K562 (cell line): ENCODE measurements at regions not wholly inside any gene's neighbourhood (a gene's known extent, or its start where the extent isn't known, plus 50 kb on each side); places are given as distances from the start of the nearest gene placed in this dataset.

Experiments used
- ATAC-seq: fragments of 200-7000 bp; cut with Tn5 transposase; 3 replicates; pipeline ENCODE4 v1.9.1; 2020; ENCODE audit warnings: moderate library complexity
- BruUV-seq: library from RNA; stranded (reverse); fragments of 400-500 nt; replicated peaks from 2 replicates; lab custom pipeline; 2021; lab: Mats Ljungman, UMichigan
- CTCF ChIA-PET: fragments of 300-600 bp; formaldehyde crosslinking; extraction: SDS; loops from one replicate; lab custom pipeline; 2021; ENCODE audit warnings: low intra/inter-chr PET ratio; lab: Yijun Ruan, JAX
- POLR2A ChIA-PET: fragments of 300-600, 350-650 bp; sonication (Branson Sonifier 250); formaldehyde crosslinking; extraction: SDS; loops from one replicate; lab custom pipeline; 2021; ENCODE audit warnings: antibody characterized with exemption, inconsistent platforms; lab: Yijun Ruan, JAX
- DNase-seq, 4 experiments: peaks; one replicate each; pipeline versions ENCODE4 v3.0.0 to v3.0.0-alpha.2; 2011 to 2018; ENCODE audit warnings: low spot score in 3 of 4, mixed read lengths in 3 of 4; ENCODE audit errors: extremely low read depth in 1 of 4
- FAIRE-seq: peaks from 2 replicates; lab custom pipeline; 2011; peaks lifted over from hg19 to GRCh38; lab: Jason Lieb, UNC
- H2AFZ ChIP-seq: 2 replicates; pipeline ENCODE4 v1.6.0; 2011; ENCODE audit warnings: low read depth, low read length, control low read depth, inconsistent platforms
- H3K27ac ChIP-seq: fragments of 200-600 bp; 3 replicates; pipeline ENCODE4 v1.8.0; 2011; ENCODE audit warnings: low read depth, mild to moderate bottlenecking, control low read depth, inconsistent platforms, low read length, moderate library complexity, mixed read lengths; ENCODE audit errors: extremely low read depth
- H3K27me3 ChIP-seq, 2 experiments: fragments of 300-600 bp in 1 of 2; 2 replicates in 1 of 2; 3 replicates in 1 of 2; pipeline versions ENCODE4 v1.6.0 to v1.8.0; 2011; ENCODE audit warnings: inconsistent platforms in 2 of 2, low read length in 2 of 2, mild to moderate bottlenecking in 1 of 2, mixed read lengths in 1 of 2, moderate library complexity in 1 of 2; ENCODE audit not compliant: control insufficient read depth in 2 of 2, insufficient read depth in 2 of 2
- H3K36me3 ChIP-seq: fragments of 300-600 bp; 3 replicates; pipeline ENCODE4 v1.8.0; 2011; ENCODE audit warnings: mild to moderate bottlenecking, low read length, inconsistent platforms; ENCODE audit not compliant: control insufficient read depth, insufficient read depth
- H3K4me1 ChIP-seq, 2 experiments: fragments of 200-600 bp in 1 of 2; replicated peaks in 1 of 2; 2 replicates in 1 of 2; 3 replicates in 1 of 2; pipeline versions ENCODE4 v1.5.1 to v1.8.0; 2011; ENCODE audit warnings: inconsistent platforms in 2 of 2, low read length in 2 of 2, mild to moderate bottlenecking in 1 of 2, mixed read lengths in 1 of 2, moderate library complexity in 1 of 2; ENCODE audit not compliant: control insufficient read depth in 2 of 2, insufficient read depth in 2 of 2
- H3K4me2 ChIP-seq: 2 replicates; pipeline ENCODE4 v1.6.1; 2011; ENCODE audit warnings: low read length, control low read depth, inconsistent platforms, mixed read lengths; ENCODE audit not compliant: insufficient read depth
- H3K4me3 ChIP-seq: fragments of 200-600 bp; sonication (generic), shearing (Covaris generic); 2 replicates; pipeline ENCODE4 v1.5.1; 2016; ENCODE audit warnings: control low read depth, inconsistent platforms
- H3K79me2 ChIP-seq: fragments of 200-600 bp; 3 replicates; pipeline ENCODE4 v1.8.0; 2011; ENCODE audit warnings: low read length, inconsistent platforms; ENCODE audit not compliant: control insufficient read depth, insufficient read depth
- H3K9ac ChIP-seq, 2 experiments: 2 replicates each; pipeline versions ENCODE4 v1.6.0 to v1.6.1; 2011; ENCODE audit warnings: low read depth in 2 of 2, low read length in 2 of 2, control low read depth in 1 of 2, inconsistent platforms in 1 of 2, mild to moderate bottlenecking in 1 of 2, mixed read lengths in 1 of 2; ENCODE audit not compliant: insufficient read depth in 1 of 2
- H3K9me1 ChIP-seq: one replicate; pipeline ENCODE4 v1.6.0; 2011; ENCODE audit warnings: inconsistent platforms, mild to moderate bottlenecking, low read length, moderate library complexity; ENCODE audit not compliant: control insufficient read depth, insufficient read depth
- H3K9me3 ChIP-seq: replicated peaks from 2 replicates; pipeline ENCODE4 v1.5.1; 2011; ENCODE audit warnings: low read depth, low read length, inconsistent platforms; ENCODE audit not compliant: control insufficient read depth, insufficient read depth
- H4K20me1 ChIP-seq: replicated peaks from 2 replicates; pipeline ENCODE4 v1.6.1; 2011; ENCODE audit warnings: low read length, inconsistent platforms, mixed read lengths; ENCODE audit not compliant: control insufficient read depth, insufficient read depth
- CBX2 ChIP-seq: fragments of 200-600 bp; sonication (generic); IDR thresholded peaks from one replicate; pipeline ENCODE4 v1.6.1; 2012; ENCODE audit warnings: mild to moderate bottlenecking, low read length, inconsistent platforms; ENCODE audit not compliant: insufficient read depth, poor library complexity, severe bottlenecking
- LARP7 ChIP-seq: fragments of 450-650 bp; IDR thresholded peaks from 2 replicates; pipeline ENCODE4 v1.6.1; 2016
- PRPF4 ChIP-seq: fragments of 200-400 bp; formaldehyde crosslinking; IDR thresholded peaks from one replicate; pipeline ENCODE4 v1.6.1; 2017; ENCODE audit warnings: low read length, low read depth, mild to moderate bottlenecking; ENCODE audit not compliant: insufficient read depth, poor library complexity, severe bottlenecking
- TEAD2 ChIP-seq: fragments of 450-650 bp; IDR thresholded peaks from 2 replicates; pipeline ENCODE4 v1.6.1; 2016; ENCODE audit warnings: missing genetic modification characterization, control low read depth, missing compliant biosample characterization
- TOE1 ChIP-seq, 2 experiments: fragments of 450-650 bp in 1 of 2; sonication (generic) in 1 of 2; formaldehyde crosslinking in 1 of 2; IDR thresholded peaks; 2 replicates each; pipeline versions ENCODE4 v1.7.1 to v1.8.0; 2016 to 2022; ENCODE audit warnings: borderline replicate concordance in 2 of 2, mild to moderate bottlenecking in 2 of 2, antibody characterized with exemption in 1 of 2, inconsistent platforms in 1 of 2, low read depth in 1 of 2, missing genetic modification reagents in 1 of 2, moderate library complexity in 1 of 2
- WGBS: fragments of 100-300 bp; shearing (Covaris generic); methylation state at CpG from one replicate; pipeline ENCODE4 v1.1.6; 2016; ENCODE audit warnings: low coverage, mixed read lengths; ENCODE audit not compliant: insufficient coverage; ENCODE audit errors: missing lambda C conversion rate; 5-methylcytosine and 5-hydroxymethylcytosine counted together
- in situ Hi-C: fragments of 300-500 bp; cut with MboI; formaldehyde crosslinking; loops from 4 replicates; pipeline ENCODE4 v1.15.0; 2018; ENCODE audit warnings: inconsistent platforms, mixed read lengths
- intact Hi-C: fragments of 100-400 bp; cut with micrococcal nuclease; formaldehyde crosslinking; loops from 2 replicates; pipeline ENCODE4 v1.14.2; 2022
- TF ChIP-seq, protein P1 (sequence below): sonication (generic); formaldehyde crosslinking; IDR thresholded peaks from 2 replicates; pipeline ENCODE4 v1.8.1; 2023; ENCODE audit warnings: mild to moderate bottlenecking, missing genetic modification reagents
- TF ChIP-seq, protein P2 (sequence below): sonication (generic); formaldehyde crosslinking; IDR thresholded peaks from 2 replicates; pipeline ENCODE4 v1.8.0; 2023; ENCODE audit warnings: missing genetic modification reagents, mild to moderate bottlenecking, borderline replicate concordance

DNA sequence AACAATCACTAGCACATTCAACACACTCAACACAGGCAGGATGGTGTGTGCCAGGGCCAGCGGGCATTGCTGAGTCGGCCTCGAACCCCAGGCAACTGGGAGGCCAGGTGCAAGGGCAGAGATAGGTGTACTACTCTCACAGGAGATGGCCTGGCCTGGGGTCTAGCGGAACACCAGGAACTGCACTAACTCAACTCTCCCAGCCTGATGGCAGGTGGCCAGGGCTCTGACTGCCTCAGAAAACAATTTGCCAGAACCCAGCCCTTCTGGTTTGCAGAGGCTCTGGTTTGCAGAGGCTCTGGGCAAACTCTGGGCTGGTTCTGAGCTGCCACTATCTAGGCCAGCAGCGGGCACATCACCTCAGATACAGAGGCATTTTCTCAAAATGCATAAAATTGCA lies 229.2 kb upstream of the CHRNA7 start:
- Histone ChIP-seq H2AFZ (no peak overlapping the region), H3K4me1 (no peaks in the 10 kb centered on the region), H3K9me1 (no peaks in the 10 kb centered on the region), H3K9ac (no peak overlapping the region), H3K9me3 (no peaks in the 10 kb centered on the region), H3K4me2 (no peak overlapping the region), H3K27ac (no peak overlapping the region), H3K27me3 (no peaks in the 10 kb centered on the region), H3K4me3 (no peak overlapping the region), H4K20me1 (no peaks in the 10 kb centered on the region; the same call in 1 of the 2 replicates), H3K79me2 (no peaks in the 10 kb centered on the region), H3K36me3 (no peaks in the 10 kb centered on the region)
- FAIRE-seq (no peak), ATAC-seq (no peak), DNase-seq (no peak)
- ChIA-PET POLR2A (no interaction called here), CTCF (no interaction called here)
- 0% methylated on average over 5 of the region's 5 CpGs for WGBS
- no peak for TF ChIP-seq TOE1 (IDR thresholded peaks at IDR 0.05; ENCODE audit: borderline replicate concordance)
- TF ChIP-seq TOE1 (CRISPR knock-in tag; IDR thresholded peaks at IDR 0.05; ENCODE audit: borderline replicate concordance, low read depth): no peak
- TF ChIP-seq PRPF4: no peak
- TF ChIP-seq, protein P1, sequence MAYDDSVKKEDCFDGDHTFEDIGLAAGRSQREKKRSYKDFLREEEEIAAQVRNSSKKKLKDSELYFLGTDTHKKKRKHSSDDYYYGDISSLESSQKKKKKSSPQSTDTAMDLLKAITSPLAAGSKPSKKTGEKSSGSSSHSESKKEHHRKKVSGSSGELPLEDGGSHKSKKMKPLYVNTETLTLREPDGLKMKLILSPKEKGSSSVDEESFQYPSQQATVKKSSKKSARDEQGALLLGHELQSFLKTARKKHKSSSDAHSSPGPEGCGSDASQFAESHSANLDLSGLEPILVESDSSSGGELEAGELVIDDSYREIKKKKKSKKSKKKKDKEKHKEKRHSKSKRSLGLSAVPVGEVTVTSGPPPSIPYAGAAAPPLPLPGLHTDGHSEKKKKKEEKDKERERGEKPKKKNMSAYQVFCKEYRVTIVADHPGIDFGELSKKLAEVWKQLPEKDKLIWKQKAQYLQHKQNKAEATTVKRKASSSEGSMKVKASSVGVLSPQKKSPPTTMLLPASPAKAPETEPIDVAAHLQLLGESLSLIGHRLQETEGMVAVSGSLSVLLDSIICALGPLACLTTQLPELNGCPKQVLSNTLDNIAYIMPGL (CRISPR knock-in tag): no peak
- in situ Hi-C loops: no loop called here
- BruUV-seq: no TSS peak
- intact Hi-C loops: no loop called here

DNA sequence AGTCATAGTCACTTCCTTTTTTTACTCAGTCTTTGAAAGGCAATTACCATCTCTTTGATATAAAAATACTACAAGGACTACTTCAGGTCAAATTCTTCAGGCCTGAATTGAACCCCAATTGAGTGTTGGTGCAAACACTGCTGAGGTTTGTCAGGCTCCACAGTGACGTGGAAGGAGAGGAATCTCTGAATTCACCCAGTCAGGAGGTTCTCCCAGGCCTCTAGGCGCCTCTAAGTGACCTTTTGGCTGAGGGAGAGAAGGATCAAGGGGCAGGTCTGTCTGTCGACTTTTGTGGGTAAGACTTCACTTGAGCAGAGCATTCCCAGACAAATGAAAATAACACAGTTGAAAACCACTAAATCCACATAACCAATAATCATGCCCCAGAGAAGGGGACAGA lies 227.6 kb upstream of the CHRNA7 start:
- BruUV-seq: no TSS peak
- ATAC-seq (no peak), DNase-seq (no peak), FAIRE-seq (no peak)
- no peak overlapping the region for H3K9ac ChIP-seq
- no peaks in the 10 kb centered on the region for H3K79me2 ChIP-seq
- no peak overlapping the region for H3K4me2 ChIP-seq
- no peak overlapping the region for H2AFZ ChIP-seq
- no peak overlapping the region for H3K27ac ChIP-seq
- POLR2A ChIA-PET: no interaction called here
- no peaks in the 10 kb centered on the region for H3K4me1 ChIP-seq
- CTCF ChIA-PET: no interaction called here
- intact Hi-C loops: no loop called here
- H4K20me1 ChIP-seq: no peaks in the 10 kb centered on the region; the same call in 1 of the 2 replicates
- H3K4me3 ChIP-seq: no peak overlapping the region
- no peaks in the 10 kb centered on the region for H3K27me3 ChIP-seq
- no peaks in the 10 kb centered on the region for H3K9me1 ChIP-seq
- H3K36me3 ChIP-seq: no peaks in the 10 kb centered on the region
- in situ Hi-C loops: no loop called here
- WGBS: 3% methylated on average over 3 of the region's 3 CpGs
- no peaks in the 10 kb centered on the region for H3K9me3 ChIP-seq
- TF ChIP-seq CBX2 (no peak), TEAD2 (tag) (no peak), LARP7 (no peak)
- TF ChIP-seq, protein P2, sequence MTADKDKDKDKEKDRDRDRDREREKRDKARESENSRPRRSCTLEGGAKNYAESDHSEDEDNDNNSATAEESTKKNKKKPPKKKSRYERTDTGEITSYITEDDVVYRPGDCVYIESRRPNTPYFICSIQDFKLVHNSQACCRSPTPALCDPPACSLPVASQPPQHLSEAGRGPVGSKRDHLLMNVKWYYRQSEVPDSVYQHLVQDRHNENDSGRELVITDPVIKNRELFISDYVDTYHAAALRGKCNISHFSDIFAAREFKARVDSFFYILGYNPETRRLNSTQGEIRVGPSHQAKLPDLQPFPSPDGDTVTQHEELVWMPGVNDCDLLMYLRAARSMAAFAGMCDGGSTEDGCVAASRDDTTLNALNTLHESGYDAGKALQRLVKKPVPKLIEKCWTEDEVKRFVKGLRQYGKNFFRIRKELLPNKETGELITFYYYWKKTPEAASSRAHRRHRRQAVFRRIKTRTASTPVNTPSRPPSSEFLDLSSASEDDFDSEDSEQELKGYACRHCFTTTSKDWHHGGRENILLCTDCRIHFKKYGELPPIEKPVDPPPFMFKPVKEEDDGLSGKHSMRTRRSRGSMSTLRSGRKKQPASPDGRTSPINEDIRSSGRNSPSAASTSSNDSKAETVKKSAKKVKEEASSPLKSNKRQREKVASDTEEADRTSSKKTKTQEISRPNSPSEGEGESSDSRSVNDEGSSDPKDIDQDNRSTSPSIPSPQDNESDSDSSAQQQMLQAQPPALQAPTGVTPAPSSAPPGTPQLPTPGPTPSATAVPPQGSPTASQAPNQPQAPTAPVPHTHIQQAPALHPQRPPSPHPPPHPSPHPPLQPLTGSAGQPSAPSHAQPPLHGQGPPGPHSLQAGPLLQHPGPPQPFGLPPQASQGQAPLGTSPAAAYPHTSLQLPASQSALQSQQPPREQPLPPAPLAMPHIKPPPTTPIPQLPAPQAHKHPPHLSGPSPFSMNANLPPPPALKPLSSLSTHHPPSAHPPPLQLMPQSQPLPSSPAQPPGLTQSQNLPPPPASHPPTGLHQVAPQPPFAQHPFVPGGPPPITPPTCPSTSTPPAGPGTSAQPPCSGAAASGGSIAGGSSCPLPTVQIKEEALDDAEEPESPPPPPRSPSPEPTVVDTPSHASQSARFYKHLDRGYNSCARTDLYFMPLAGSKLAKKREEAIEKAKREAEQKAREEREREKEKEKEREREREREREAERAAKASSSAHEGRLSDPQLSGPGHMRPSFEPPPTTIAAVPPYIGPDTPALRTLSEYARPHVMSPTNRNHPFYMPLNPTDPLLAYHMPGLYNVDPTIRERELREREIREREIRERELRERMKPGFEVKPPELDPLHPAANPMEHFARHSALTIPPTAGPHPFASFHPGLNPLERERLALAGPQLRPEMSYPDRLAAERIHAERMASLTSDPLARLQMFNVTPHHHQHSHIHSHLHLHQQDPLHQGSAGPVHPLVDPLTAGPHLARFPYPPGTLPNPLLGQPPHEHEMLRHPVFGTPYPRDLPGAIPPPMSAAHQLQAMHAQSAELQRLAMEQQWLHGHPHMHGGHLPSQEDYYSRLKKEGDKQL (CRISPR knock-in tag): no peak
